Smooth muscle cell (in vitro differentiated cells): ENCODE measurements at regions not wholly inside any gene's neighbourhood (a gene's known extent, or its start where the extent isn't known, plus 50 kb on each side); places are given as distances from the start of the nearest gene placed in this dataset.

Experiments
- DNase-seq: peaks from one replicate; lab custom pipeline; 2025; ENCODE audit not compliant: unreplicated experiment; lab: John Stamatoyannopoulos, UW
- H2AFZ ChIP-seq: fragments of 200-600 bp; sonication (generic); 2 replicates; pipeline ENCODE4 v1.6.0; 2016; ENCODE audit warnings: antibody characterized with exemption, low read depth, mild to moderate bottlenecking
- H3F3A ChIP-seq: fragments of 200-600 bp; sonication (generic); 2 replicates; pipeline ENCODE4 v1.6.0; 2017; ENCODE audit warnings: antibody characterized with exemption, low read depth
- H3K27ac ChIP-seq: fragments of 200-600 bp; sonication (generic); 2 replicates; pipeline ENCODE4 v1.5.1; 2016; ENCODE audit warnings: low read depth, mild to moderate bottlenecking
- H3K27me3 ChIP-seq: fragments of 200-600 bp; sonication (generic); 2 replicates; pipeline ENCODE4 v1.6.1; 2016; ENCODE audit warnings: low read depth, mild to moderate bottlenecking
- H3K36me3 ChIP-seq: fragments of 200-600 bp; sonication (generic); 2 replicates; pipeline ENCODE4 v1.5.1; 2016; ENCODE audit warnings: low read depth
- H3K4me1 ChIP-seq: fragments of 200-600 bp; sonication (generic); 2 replicates; pipeline ENCODE4 v1.5.1; 2016; ENCODE audit warnings: low read depth
- H3K4me2 ChIP-seq: fragments of 200-600 bp; sonication (generic); 2 replicates; pipeline ENCODE4 v1.6.0; 2016; ENCODE audit warnings: mild to moderate bottlenecking
- H3K4me3 ChIP-seq: fragments of 200-600 bp; sonication (generic); 2 replicates; pipeline ENCODE4 v1.5.1; 2016; ENCODE audit warnings: mild to moderate bottlenecking
- H3K79me2 ChIP-seq: fragments of 200-600 bp; sonication (generic); 2 replicates; pipeline ENCODE4 v1.6.0; 2016; ENCODE audit warnings: low read depth, mild to moderate bottlenecking
- H3K9ac ChIP-seq: fragments of 200-600 bp; sonication (generic); 2 replicates; pipeline ENCODE4 v1.6.0; 2016; ENCODE audit warnings: low read depth
- H3K9me3 ChIP-seq: fragments of 200-600 bp; sonication (generic); replicated peaks from 2 replicates; pipeline ENCODE4 v1.5.1; 2016; ENCODE audit warnings: low read depth
- H4K20me1 ChIP-seq: fragments of 200-600 bp; sonication (generic); 2 replicates; pipeline ENCODE4 v1.6.0; 2016; ENCODE audit warnings: low read depth
- WGBS: methylation state at CpG from one replicate; pipeline ENCODE4 v1.1.7; 2016; ENCODE audit warnings: low lambda C conversion rate; 5-methylcytosine and 5-hydroxymethylcytosine counted together
- TF ChIP-seq, protein P1 (sequence below): fragments of 200-600 bp; sonication (generic); IDR thresholded peaks from 2 replicates; pipeline ENCODE4 v1.5.1; 2017; ENCODE audit warnings: borderline replicate concordance, mild to moderate bottlenecking, antibody characterized with exemption; ENCODE audit not compliant: insufficient read depth, poor library complexity, severe bottlenecking

DNA sequence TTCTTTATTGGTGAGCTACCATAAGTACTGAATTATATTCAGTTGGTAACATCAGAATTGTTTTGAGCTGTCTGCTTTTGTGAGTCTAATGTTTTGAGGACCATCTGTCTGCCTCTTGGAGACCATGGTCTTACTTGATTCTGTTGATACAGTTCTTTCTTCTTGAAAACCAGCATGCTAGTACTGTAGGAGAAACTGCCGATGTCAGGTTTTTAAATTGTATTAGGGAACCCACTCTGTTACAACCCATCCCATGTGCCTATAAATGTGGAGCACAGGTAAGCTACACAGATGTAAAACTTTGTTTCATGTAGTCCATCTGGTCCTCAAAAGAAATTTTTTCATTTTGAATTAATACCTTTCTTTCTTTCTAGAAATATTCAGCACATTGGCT lies 103.4 kb upstream of the DMRTA1 start:
- Histone ChIP-seq H3K79me2 (no peaks in the 10 kb centered on the region), H3K9me3 (no peaks in the 10 kb centered on the region), H3K36me3 (no peaks in the 10 kb centered on the region), H3K4me1 (no peaks in the 10 kb centered on the region), H4K20me1 (peaks cover 42% of the 10 kb centered on the region), H3K9ac (no peak overlapping the region), H3K4me2 (no peak overlapping the region), H3F3A (no peaks in the 10 kb centered on the region), H3K27ac (peak overlapping the region; percentile 40), H3K27me3 (no peaks in the 10 kb centered on the region), H3K4me3 (no peak overlapping the region), H2AFZ (no peak overlapping the region)
- no peak for DNase-seq
- 97% methylated on average over 1 of the region's 1 CpG for WGBS
- TF ChIP-seq, protein P1, sequence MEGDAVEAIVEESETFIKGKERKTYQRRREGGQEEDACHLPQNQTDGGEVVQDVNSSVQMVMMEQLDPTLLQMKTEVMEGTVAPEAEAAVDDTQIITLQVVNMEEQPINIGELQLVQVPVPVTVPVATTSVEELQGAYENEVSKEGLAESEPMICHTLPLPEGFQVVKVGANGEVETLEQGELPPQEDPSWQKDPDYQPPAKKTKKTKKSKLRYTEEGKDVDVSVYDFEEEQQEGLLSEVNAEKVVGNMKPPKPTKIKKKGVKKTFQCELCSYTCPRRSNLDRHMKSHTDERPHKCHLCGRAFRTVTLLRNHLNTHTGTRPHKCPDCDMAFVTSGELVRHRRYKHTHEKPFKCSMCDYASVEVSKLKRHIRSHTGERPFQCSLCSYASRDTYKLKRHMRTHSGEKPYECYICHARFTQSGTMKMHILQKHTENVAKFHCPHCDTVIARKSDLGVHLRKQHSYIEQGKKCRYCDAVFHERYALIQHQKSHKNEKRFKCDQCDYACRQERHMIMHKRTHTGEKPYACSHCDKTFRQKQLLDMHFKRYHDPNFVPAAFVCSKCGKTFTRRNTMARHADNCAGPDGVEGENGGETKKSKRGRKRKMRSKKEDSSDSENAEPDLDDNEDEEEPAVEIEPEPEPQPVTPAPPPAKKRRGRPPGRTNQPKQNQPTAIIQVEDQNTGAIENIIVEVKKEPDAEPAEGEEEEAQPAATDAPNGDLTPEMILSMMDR = no peak

DNA sequence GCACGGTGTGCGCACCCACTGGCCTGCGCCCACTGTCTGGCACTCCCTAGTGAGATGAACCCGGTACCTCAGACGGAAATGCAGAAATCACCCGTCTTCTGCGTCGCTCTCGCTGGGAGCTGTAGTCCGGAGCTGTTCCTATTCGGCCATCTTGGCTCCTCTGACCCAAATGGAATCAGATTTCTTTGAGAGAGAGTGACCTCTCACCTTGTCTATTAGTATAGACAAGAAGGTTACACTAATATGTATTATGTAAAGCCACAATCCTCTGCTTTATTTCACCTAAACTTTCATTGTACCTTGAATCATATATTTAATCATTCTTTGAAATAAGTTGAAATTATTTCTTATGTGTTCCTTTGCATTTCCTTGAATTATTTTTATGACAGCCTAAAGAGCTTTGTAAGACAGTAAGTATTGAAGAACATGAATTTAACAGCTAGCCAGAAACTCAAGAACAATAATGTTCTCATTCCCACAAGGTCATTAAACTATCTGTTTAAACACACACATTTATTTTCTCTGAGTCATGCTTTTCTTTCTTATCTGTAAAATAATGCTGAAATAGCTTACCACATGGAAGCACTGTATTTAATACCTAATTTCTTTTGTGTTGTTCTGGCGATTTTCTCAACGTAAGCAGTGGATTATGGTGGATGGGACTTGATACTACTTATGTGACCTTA lies 91.8 kb upstream of the DMRTA1 start:
- H3K9ac ChIP-seq = no peak overlapping the region
- no peaks in the 10 kb centered on the region for H3F3A ChIP-seq
- no peaks in the 10 kb centered on the region for H3K36me3 ChIP-seq
- H3K4me1 ChIP-seq = peaks cover 10% of the 10 kb centered on the region
- 91% methylated on average over 8 of the region's 13 CpGs for WGBS
- no peak overlapping the region for H3K4me2 ChIP-seq
- no peak overlapping the region for H3K27ac ChIP-seq
- TF ChIP-seq, protein P1 = no peak
- H2AFZ ChIP-seq = no peak overlapping the region
- no peak for DNase-seq
- no peaks in the 10 kb centered on the region for H3K27me3 ChIP-seq
- H3K79me2 ChIP-seq = no peaks in the 10 kb centered on the region
- H4K20me1 ChIP-seq = peaks cover 25% of the 10 kb centered on the region
- no peak overlapping the region for H3K4me3 ChIP-seq
- H3K9me3 ChIP-seq = no peaks in the 10 kb centered on the region

DNA sequence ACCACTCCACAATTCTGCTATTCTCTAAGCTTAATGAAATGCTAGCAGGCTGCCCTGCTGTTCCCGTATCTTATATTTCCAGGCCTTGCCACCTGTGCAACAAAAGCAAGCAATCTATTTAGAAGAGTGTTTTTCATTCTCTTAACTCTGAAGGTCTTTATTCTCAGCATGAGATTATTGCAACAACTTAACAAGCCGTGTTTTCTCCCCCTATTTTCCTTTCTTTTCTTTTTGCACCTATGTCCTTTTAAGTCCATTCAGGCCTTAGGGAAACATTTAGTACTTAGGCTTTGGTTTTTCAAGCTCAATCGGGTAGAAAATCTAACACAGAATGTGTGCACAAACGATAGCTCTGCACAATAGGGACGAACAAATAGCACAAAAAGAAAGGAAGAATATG lies 89.6 kb upstream of the DMRTA1 start:
- WGBS = 84% methylated on average over 5 of the region's 5 CpGs
- Histone ChIP-seq H4K20me1 (peaks cover 36% of the 10 kb centered on the region), H3K4me3 (no peak overlapping the region), H3K79me2 (no peaks in the 10 kb centered on the region), H3K27me3 (no peaks in the 10 kb centered on the region), H3K27ac (no peak overlapping the region), H3K9ac (no peak overlapping the region), H3K9me3 (no peaks in the 10 kb centered on the region), H3K4me2 (no peak overlapping the region), H3F3A (no peaks in the 10 kb centered on the region), H2AFZ (no peak overlapping the region), H3K4me1 (peaks cover 10% of the 10 kb centered on the region), H3K36me3 (no peaks in the 10 kb centered on the region)
- TF ChIP-seq, protein P1 = no peak
- no peak for DNase-seq

DNA sequence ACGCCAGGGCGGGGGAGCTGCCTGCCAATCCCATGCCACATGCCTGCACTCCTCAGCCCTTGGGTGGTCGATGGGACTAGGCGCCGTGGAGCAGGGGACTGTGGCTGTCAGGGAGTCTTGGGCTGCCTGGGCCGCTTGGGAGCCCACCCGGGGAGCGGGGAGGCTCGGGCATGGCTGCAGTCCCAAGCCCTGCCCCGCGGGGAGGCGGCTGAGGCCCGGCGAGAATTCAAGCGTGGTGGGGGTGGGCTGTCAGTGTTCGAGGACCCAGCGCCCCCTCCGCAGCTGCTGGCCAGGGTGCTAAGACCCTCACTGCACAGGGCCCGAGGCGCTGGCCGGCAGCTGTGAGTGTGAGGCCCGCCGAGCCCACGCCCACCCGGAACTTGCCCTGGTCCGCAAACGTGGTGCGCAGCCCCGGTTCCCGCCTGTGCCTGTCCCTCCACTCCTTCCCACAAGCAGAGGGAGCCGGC lies 83.2 kb upstream of the DMRTA1 start:
- Histone ChIP-seq H3K4me3 (no peak overlapping the region), H3K79me2 (no peaks in the 10 kb centered on the region), H3K27ac (no peak overlapping the region), H3K9me3 (no peaks in the 10 kb centered on the region), H3K27me3 (no peaks in the 10 kb centered on the region), H3K9ac (no peak overlapping the region), H2AFZ (no peak overlapping the region), H3F3A (no peaks in the 10 kb centered on the region), H3K36me3 (no peaks in the 10 kb centered on the region), H4K20me1 (peaks cover 22% of the 10 kb centered on the region), H3K4me1 (no peaks in the 10 kb centered on the region), H3K4me2 (no peak overlapping the region)
- TF ChIP-seq, protein P1 = no peak
- no peak for DNase-seq
- 94% methylated on average over 31 of the region's 31 CpGs for WGBS
